ENCODE measurements at regions not wholly inside any gene's neighbourhood (a gene's known extent, or its start where the extent isn't known, plus 50 kb on each side); places are given as distances from the start of the nearest gene placed in this dataset.
A peak's percentile ranks its signal among the peaks of the same experiment; 100 is the strongest.
"Not testable (repeated sequence)": the region's sequence is repeated elsewhere in the genome, so short reads cannot be mapped to it uniquely, and the experiment has no call there.

DNA sequence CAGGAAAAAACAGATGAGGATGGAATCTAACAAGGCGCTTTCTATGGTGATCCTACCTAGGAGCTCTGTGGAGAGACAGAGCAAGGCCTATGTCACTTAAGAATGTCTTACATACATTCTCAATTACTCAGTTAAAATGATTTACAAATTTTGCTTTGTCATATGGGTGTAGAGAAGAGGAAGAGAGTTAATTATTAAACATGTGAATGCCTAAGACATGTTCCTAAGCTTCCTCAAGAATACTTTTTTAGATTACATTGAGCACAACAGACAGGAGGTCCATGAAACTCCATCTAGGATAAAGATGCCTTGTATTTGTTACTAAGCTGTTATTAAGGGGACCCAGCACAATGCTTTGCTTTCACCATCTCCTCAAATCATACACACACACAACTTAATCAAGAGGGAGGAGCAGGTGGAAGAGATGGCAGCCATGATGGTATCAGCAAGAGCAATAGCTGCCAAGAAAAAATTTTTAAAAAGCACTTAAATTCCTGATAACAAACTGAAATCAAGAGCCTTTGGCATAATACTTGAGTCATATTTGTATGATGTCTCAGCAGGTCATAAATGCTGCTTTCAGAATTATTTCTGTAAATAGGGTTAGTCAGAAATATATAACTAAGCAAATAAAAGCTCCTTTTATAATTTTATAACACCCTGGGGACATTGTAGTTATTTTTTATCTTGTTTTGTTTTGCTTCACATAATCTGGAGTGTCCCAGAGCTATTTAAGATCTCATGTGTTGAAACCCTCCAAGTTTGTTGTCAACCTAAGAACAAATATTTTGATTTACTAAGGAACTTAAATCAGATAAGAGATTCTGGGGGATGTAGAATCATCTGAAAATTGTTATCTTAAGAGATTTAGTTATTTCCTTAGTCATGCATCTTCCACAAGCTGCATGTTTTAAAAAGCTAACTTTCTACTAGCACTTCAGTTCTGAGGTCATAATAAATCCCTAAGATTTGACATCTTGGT is 70.0 kb upstream of the CD2AP start:
- DNase-seq (ENCODE audit: low spot score): peak; percentile 57

DNA sequence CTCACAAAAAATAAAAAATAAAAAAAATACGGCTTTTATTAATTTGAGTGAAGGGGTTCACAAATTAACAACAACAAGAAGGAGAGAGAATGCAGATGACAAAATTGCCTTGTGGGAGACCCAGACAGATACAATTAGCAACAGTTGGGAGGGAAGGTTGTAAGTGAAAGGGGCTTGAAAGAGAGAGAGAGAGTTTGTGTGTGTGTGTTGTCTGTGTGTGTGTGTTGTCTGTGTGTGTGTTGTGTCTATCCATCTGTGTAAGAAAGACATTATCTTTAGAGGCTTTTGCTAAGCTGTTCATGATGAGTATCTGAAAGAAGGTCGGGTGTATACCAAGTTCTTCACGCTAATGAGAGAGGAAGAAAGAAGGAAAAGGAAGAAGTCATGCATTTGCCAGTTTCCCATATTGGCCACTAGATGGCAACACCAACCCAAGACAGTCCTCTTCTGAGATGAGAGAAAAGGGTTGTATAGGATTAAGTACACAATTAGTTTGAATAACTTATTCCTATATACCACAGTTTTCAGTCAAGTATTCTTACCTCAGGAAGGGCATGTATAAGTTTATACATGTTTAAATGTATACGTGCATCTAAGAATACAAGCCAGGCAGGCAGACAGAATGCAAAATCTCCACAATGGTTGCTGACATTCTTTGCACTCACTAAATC is 63.7 kb upstream of the CD2AP start:
- DNase-seq (ENCODE audit: low spot score): peak; percentile 61

DNA sequence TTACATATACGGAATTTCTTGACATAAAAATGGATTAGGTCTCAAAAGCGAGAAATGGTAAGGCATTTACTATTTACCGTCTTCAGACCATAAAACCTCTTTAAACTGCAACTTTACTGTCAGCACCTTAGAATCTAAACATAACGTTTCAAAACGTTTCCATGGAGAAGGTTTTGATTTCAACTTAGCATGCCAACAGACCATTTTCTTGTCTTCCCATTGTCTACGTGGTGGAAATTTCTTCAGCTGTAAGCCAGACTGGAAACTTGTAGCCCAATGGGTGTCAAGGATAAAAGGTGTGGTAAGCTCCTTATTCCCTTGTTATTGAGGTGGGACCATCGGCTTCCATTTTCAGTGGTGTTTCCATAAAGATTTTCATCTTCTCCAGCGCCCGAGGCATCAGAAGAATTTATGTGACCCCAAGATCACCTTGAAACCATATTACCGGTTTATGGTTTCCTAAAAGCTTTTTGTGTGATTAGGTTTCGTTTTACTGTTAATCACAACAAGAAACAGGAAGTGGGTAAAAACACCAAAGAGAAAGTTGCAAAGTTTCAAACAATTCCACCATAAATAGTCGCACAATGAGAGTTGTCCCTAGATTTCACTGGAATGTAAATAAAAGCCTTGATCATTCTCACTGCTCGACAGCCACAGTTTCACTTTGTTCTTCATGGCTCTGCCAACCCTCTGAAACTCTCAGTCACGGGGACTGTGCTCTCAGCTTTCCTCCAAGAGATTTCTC is 63.0 kb upstream of the CD2AP start:
- DNase-seq (ENCODE audit: low spot score): peak; percentile 35

DNA sequence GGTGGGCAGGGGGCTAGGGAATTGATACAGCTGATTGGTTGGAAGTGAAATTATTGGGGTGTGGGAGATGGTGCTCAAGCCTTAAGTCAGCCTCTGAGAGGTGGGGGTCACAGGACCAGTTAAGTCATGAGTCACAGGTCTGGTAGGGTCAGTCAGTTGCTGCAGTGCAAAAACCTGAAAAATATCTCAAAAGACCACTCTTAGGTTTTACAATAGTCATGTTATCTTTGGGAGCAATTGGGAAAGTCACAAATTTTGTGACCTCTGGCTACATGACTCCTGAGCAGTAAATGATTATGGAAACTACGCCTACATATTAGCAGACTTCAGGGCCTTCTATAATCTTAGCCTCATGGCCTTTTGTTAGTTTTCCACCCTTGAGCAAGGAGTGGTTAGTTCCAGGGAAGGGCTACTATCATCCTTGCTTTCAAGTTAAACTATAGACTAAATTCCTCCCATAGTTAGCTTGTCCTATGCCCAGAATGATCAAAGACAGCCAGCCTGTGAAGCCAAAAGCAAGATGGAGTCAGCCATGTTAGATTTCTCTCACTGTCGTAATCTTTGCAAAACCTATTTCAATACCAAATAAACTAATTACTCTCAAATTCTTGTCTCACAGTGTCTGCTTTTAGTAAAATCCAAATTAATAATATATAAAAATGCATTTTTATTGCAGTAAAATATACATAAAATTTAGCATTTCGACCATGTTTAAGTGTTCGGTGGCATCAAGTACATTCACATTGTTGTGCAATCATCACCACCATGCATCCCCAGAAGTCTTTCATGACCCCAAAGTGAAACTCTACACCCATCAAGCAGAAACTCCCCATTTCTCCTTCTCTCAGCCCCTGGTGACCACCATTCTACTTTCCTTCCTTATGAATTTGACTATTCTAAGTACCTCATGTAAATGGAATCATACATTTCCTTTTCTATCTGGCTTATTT is 60.9 kb upstream of the CD2AP start:
- DNase-seq (ENCODE audit: low spot score): no peak

DNA sequence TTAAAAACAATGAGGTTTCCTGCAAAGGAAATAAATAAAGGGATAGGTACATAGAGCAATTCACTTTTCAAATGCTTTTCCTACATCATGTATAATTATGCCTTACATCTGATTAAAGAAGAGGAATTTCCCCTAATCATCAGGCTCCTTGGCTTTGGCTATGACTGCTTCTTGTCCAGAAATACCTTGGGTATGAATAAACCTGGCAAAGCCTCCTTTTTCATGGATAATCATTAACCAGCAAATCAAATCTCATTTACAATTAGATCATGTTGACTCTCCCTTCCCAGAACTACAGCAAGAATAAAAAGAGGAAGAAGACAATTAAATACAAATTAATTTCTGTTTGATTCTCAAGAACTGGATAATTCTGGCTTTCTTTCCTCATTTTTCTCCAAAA is 58.0 kb upstream of the CD2AP start:
- no peak for DNase-seq (ENCODE audit: low spot score)

DNA sequence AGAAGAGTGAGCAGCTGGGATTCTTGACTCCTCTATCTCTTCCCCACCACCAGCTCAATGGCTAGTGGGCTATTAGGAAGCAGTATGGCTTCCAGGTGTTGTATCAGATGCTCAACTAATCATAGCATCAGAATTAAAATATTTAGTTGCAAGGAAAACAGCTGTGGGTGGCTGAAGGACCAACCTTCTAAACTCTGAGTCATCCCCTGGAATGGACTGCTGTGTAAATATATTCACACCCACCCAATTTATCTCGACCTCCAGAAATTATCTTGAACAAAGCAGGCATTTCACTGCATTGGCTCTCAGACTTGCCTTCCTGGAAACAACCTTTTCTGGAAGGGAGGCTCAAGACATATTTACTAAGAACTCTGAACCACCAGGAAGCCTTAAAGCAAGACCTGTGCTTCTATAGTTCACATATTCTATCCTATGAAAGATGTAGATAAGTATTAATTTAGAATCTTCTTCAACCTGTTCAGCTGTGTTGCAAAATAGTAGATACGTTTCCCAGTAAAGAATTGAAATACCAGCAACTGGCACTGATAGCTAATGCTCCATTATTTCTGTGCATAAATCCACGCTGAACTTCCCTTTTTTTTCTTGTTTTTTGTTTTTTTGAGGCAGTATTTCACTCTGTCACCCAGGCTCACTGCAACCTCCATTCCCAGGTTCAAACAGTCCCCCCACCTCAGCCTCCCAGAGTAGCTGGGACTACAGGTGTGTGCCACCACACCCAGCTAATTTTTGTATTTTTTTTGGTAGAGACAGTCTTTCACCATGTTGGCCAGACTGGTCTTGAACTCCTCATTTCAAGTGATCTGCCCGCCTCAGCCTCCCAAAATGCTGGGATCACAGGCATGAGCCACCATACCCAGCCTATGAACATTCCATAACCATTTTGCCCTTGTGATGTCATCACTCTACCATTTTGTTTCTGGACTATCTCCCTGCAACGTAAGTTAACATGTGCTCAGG is 56.9 kb upstream of the CD2AP start:
- DNase-seq (ENCODE audit: low spot score): peak; percentile 10

DNA sequence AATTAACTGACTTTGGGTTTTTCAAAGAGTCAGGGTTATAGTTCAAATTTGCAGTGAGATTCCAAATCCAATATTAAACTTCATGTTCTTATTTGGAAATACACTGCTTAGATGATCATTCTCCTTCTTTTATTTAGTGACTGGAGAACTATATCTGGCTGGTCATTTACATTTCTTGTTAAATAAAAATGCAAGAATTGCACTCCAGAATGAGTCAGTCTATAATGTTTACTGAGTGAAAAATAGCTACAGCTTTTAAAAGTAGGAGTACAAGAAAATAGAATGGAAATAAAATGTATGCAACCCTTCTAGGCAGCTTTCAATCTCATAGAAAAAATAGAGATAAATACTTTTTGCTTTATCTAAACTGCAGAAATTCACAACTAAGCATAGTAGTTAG is 54.5 kb upstream of the CD2AP start:
- DNase-seq (ENCODE audit: low spot score): no peak

DNA sequence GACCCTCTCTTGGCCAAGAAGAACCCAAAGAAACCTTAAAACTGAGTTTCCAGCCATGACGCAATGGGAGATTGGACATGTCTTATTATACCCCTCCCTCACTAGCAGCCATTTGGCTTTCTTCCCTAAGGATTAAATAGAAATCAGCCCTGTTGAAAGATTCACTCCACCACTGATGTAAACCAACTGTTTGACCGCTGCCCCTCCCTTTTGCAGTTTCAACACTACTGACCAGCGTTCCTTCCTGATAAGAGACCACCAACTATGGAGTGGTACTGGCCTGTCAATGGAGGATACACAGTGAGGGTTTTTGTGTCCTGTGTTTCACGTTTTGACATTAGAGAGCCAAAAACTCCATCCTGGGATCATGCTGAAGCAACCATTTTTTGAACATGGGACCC is 53.2 kb upstream of the CD2AP start:
- DNase-seq (ENCODE audit: low spot score): no peak

DNA sequence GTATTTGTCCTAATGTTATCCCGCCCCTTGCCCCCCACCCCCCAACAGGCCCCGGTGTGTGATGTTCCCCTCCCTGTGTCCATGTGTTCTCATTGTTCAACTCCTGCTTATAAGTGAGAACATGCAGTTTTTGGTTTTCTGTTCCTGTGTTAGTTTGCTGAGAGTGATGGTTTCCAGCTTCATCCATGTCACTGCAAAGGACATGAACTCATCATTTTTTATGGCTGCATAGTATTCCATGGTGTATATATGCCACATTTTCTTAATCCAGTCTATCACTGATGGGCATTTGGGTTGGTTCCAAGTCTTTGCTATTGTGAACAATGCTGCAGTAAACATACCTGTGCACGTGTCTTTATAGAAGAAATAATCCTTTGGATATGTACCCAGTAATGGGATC is 51.9 kb upstream of the CD2AP start:
- DNase-seq (ENCODE audit: low spot score): not testable (repeated sequence)

DNA sequence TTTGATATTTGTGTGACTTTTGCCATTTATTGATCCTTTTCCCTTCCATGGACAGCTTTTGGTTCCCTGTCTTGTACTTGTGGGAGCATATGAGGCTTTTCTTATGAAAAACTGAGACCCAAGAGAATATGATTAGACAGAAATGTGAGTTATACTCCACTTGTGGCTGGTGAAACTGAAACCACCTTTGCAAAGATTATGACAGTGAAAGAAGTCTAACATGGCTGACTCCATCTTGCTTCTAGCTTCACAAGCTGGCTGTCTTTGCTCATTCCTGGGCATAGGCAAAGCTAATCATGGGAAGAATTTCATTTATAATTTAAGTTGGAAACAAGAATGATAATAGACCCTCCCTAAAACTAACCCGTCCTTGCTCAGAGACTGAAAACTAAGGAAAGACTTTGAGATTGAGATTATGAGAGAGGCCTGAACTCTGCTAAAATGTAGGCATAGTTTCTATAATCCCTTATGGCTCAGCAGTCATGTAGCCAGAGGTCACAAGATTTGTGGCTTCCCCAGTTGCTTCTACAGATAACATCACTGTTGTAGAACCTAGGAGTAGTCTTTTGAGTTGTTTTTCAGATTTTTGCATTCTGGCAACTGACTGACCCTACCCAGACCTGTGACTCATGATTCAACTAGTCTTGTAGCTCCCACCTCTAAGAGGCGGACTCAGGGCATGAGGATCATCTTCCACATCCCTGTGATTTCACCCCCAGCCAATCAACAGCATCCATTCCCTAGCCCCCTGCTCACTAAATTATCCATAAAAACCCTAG is 50.9 kb upstream of the CD2AP start:
- no peak for DNase-seq (ENCODE audit: low spot score)

DNA sequence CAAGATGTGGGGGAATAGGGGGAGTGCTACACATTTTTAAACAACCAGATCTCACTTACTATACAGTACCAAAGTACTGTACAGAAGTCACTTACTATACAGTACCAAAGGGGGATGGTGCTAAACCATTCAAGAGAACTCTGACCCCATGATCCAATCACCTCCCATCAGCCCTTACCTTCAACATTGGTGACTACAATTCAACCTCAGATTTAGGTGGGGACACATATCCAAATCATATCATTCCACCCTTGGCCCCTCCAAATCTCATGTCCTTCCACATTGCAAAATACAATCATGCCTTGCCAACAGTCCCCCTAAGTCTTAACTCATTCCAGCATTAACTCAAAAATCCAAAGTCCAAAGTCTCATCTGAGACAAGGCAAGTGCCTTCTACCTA is 49.9 kb upstream of the CD2AP start:
- DNase-seq (ENCODE audit: low spot score): no peak

Measured in A172 (cell line).